ENCODE measurements at regions not wholly inside any gene's neighbourhood (a gene's known extent, or its start where the extent isn't known, plus 50 kb on each side); places are given as distances from the start of the nearest gene placed in this dataset.

DNA sequence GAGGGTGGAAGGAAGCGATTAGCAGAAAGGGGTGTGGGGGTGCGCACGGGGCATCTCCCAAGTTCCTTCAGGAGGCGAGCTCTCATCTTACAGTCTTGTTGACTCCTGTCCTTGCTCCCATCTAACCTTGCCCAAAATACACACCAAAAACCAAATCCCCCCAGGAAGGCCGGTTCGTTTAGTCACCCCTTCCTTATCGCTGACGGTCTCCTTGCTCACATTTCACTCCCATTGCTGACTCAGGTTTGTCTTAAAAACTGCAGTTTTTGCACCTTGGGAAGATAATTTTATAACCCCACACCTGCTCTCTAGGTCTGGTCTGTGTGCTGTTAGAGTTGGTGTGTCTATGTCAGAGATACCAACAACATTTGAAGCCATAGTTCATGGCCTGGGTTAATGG lies 68.1 kb upstream of the F3 start:
- no peak overlapping the region for H3K27ac ChIP-seq (replicated peaks)
- no peak for DNase-seq (ENCODE audit: low read depth in 1 of 2, low spot score in 1 of 2)
- H3K4me3 ChIP-seq (replicated peaks; ENCODE audit: insufficient read depth, low read length), result no peak overlapping the region
- TF ChIP-seq SPI1 (IDR thresholded peaks at IDR 0.05; ENCODE audit: borderline replicate concordance, low read depth) (no peak), GABPA (IDR thresholded peaks at IDR 0.05; ENCODE audit: low read depth) (no peak), POLR2AphosphoS5 (IDR thresholded peaks at IDR 0.05; ENCODE audit: low read depth) (no peak)
- TF ChIP-seq, protein P1, sequence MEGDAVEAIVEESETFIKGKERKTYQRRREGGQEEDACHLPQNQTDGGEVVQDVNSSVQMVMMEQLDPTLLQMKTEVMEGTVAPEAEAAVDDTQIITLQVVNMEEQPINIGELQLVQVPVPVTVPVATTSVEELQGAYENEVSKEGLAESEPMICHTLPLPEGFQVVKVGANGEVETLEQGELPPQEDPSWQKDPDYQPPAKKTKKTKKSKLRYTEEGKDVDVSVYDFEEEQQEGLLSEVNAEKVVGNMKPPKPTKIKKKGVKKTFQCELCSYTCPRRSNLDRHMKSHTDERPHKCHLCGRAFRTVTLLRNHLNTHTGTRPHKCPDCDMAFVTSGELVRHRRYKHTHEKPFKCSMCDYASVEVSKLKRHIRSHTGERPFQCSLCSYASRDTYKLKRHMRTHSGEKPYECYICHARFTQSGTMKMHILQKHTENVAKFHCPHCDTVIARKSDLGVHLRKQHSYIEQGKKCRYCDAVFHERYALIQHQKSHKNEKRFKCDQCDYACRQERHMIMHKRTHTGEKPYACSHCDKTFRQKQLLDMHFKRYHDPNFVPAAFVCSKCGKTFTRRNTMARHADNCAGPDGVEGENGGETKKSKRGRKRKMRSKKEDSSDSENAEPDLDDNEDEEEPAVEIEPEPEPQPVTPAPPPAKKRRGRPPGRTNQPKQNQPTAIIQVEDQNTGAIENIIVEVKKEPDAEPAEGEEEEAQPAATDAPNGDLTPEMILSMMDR (IDR thresholded peaks at IDR 0.05; ENCODE audit: insufficient read depth, low read length), result no peak
- TF ChIP-seq, protein P2, sequence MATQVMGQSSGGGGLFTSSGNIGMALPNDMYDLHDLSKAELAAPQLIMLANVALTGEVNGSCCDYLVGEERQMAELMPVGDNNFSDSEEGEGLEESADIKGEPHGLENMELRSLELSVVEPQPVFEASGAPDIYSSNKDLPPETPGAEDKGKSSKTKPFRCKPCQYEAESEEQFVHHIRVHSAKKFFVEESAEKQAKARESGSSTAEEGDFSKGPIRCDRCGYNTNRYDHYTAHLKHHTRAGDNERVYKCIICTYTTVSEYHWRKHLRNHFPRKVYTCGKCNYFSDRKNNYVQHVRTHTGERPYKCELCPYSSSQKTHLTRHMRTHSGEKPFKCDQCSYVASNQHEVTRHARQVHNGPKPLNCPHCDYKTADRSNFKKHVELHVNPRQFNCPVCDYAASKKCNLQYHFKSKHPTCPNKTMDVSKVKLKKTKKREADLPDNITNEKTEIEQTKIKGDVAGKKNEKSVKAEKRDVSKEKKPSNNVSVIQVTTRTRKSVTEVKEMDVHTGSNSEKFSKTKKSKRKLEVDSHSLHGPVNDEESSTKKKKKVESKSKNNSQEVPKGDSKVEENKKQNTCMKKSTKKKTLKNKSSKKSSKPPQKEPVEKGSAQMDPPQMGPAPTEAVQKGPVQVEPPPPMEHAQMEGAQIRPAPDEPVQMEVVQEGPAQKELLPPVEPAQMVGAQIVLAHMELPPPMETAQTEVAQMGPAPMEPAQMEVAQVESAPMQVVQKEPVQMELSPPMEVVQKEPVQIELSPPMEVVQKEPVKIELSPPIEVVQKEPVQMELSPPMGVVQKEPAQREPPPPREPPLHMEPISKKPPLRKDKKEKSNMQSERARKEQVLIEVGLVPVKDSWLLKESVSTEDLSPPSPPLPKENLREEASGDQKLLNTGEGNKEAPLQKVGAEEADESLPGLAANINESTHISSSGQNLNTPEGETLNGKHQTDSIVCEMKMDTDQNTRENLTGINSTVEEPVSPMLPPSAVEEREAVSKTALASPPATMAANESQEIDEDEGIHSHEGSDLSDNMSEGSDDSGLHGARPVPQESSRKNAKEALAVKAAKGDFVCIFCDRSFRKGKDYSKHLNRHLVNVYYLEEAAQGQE (IDR thresholded peaks at IDR 0.05; ENCODE audit: insufficient replicate concordance, low read depth), result no peak
- H3K27me3 ChIP-seq (ENCODE audit: insufficient read depth, poor library complexity, severe bottlenecking), result no peaks in the 10 kb centered on the region

DNA sequence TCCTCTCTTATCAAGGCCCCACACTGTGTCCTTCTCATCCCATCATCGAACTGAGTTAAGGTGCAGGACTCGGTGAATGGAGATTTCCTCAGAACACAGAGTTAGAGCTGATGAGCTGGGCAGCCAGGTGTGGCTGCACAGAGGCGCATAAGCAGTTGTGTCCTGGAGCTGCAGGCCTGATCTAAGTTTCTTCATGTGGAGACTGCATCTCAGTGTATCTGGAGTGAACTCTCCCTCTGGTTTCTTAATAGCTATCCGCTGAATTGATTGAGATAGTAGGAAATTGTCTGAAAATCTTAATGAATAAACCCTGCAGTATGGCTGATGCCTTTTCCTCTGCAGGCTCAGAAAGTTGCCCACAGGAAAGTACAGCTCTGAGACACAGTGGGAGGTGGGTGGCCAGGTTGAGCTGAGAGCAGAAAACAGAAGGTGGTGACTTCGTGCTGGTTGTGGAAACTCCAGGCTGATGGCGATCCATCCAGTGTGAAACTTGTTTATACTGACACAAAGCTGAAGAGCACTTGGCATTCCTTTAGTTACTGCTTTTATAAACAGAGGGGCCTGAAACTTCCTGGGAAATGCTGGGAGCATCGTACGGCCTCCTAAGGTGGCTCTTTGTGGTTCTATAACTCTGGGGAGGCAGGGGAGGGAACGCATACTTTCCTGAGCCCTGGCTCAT lies 67.4 kb upstream of the F3 start:
- Histone ChIP-seq H3K27ac (replicated peaks) (no peak overlapping the region), H3K4me3 (replicated peaks; ENCODE audit: insufficient read depth, low read length) (no peak overlapping the region), H3K27me3 (ENCODE audit: insufficient read depth, poor library complexity, severe bottlenecking) (no peaks in the 10 kb centered on the region)
- DNase-seq (ENCODE audit: low read depth in 1 of 2, low spot score in 1 of 2), result no peak
- TF ChIP-seq POLR2AphosphoS5 (IDR thresholded peaks at IDR 0.05; ENCODE audit: low read depth) (no peak), GABPA (IDR thresholded peaks at IDR 0.05; ENCODE audit: low read depth) (no peak), SPI1 (IDR thresholded peaks at IDR 0.05; ENCODE audit: borderline replicate concordance, low read depth) (no peak)
- TF ChIP-seq, protein P2 (IDR thresholded peaks at IDR 0.05; ENCODE audit: insufficient replicate concordance, low read depth), result no peak
- TF ChIP-seq, protein P1 (IDR thresholded peaks at IDR 0.05; ENCODE audit: insufficient read depth, low read length), result no peak

DNA sequence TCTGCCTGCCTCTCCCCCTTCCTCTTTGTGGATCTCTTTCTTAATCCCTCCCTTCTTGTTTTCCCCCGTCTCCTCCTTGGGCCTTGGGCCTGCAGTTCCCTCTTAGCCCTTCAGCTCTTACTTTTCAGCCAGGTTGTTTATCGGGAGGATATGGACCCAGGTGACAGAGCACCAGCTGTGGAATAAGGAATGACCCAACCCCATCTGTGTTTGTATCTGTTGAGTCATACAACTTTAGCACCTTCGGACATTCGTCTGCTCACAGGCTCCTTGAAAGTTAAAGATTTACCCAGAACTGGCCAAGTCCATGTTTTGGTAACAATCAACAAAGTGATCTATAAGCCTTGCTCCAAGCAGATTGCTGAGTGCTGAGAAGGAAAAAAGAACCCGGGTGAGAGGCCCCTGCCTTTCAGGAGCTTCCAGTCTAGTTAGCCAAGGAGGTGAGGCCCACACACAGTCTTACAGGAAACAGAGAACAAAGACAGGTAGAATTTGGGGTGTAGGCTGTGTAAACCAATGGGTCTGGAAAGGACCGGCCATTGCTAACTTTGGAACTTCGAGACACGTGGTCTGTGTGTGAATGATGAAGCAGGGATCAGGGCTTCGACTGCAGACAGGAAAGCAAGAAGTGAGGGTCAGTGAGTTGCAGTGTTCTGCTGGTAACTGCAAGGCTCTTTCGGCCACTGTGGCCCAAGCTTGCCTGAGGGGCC lies 66.7 kb upstream of the F3 start:
- peak in 1 of 2 experiments; percentile 44 for DNase-seq (ENCODE audit: low read depth in 1 of 2, low spot score in 1 of 2)
- no peaks in the 10 kb centered on the region for H3K27me3 ChIP-seq (ENCODE audit: insufficient read depth, poor library complexity, severe bottlenecking)
- H3K4me3 ChIP-seq (replicated peaks; ENCODE audit: insufficient read depth, low read length), result no peak overlapping the region
- no peak overlapping the region for H3K27ac ChIP-seq (replicated peaks)
- TF ChIP-seq, protein P2 (IDR thresholded peaks at IDR 0.05; ENCODE audit: insufficient replicate concordance, low read depth), result no peak
- TF ChIP-seq SPI1 (IDR thresholded peaks at IDR 0.05; ENCODE audit: borderline replicate concordance, low read depth), result peak; percentile 62
